HCT116 (cell line): ENCODE measurements at regions not wholly inside any gene's neighbourhood (a gene's known extent, or its start where the extent isn't known, plus 50 kb on each side); places are given as distances from the start of the nearest gene placed in this dataset.

Source experiments
- ATAC-seq: fragments of 200-7000 bp; cut with Tn5 transposase; 2 replicates; pipeline ENCODE4 v1.9.1; 2020; ENCODE audit warnings: mild to moderate bottlenecking, moderate library complexity
- BruUV-seq: library from RNA; stranded (reverse); fragments of 400-500 nt; replicated peaks from 2 replicates; lab custom pipeline; 2021; lab: Mats Ljungman, UMichigan
- CTCF ChIA-PET: fragments of 300-600 bp; sonication (Branson Sonifier 250); formaldehyde crosslinking; loops from one replicate; lab custom pipeline; 2021; ENCODE audit warnings: antibody characterized with exemption; lab: Charles Lee
- POLR2A ChIA-PET: fragments of 300-600, 350-600 bp; sonication (Branson Sonifier 250); formaldehyde crosslinking; loops from one replicate; lab custom pipeline; 2021; ENCODE audit warnings: antibody characterized with exemption; lab: Charles Lee
- RAD21 ChIA-PET, 2 experiments: fragments of 300-600 bp; sonication (Branson Sonifier 250); formaldehyde crosslinking; loops; one replicate each; lab custom pipeline; 2023; ENCODE audit warnings: low total read pairs in 2 of 2; ENCODE audit not compliant: uncharacterized antibody in 2 of 2, unreplicated experiment in 2 of 2, low non-redundant PET in 1 of 2; lab: Charles Lee
- DNase-seq: peaks from one replicate; pipeline ENCODE4 v3.0.0-alpha.2; 2010; ENCODE audit warnings: low read depth, low spot score
- H2AFZ ChIP-seq: fragments of 200-600 bp; shearing (Covaris generic), sonication (generic); 2 replicates; pipeline ENCODE4 v1.6.1; 2017; ENCODE audit warnings: low read depth, mixed run types, mixed read lengths, antibody characterized with exemption, low read length; ENCODE audit not compliant: poor library complexity, severe bottlenecking
- H3K27ac ChIP-seq: 2 replicates; pipeline ENCODE4 v1.5.1; 2012; ENCODE audit warnings: low read depth, low read length
- H3K27me3 ChIP-seq: fragments of 200-600 bp; sonication (generic); 2 replicates; pipeline ENCODE4 v1.6.1; 2016; ENCODE audit warnings: mixed run types, low read length, mixed read lengths; ENCODE audit not compliant: insufficient read depth
- H3K36me3 ChIP-seq, 2 experiments: fragments of 200-500 bp in 1 of 2; fragments of 200-600 bp in 1 of 2; sonication (Bioruptor generic) in 1 of 2; sonication (generic) in 1 of 2; 2 replicates each; pipeline versions ENCODE4 v1.5.1 to v1.6.1; 2014 to 2016; ENCODE audit warnings: low read length in 2 of 2, inconsistent platforms in 1 of 2, mixed read lengths in 1 of 2, mixed run types in 1 of 2; ENCODE audit not compliant: insufficient read depth in 2 of 2, control insufficient read depth in 1 of 2
- H3K4me1 ChIP-seq, 2 experiments: fragments of 200-600 bp in 1 of 2; sonication (generic) in 1 of 2; 2 replicates each; pipeline versions ENCODE4 v1.5.1 to v1.6.1; 2012 to 2017; ENCODE audit warnings: low read length in 2 of 2, inconsistent platforms in 1 of 2, mild to moderate bottlenecking in 1 of 2, mixed read lengths in 1 of 2, mixed run types in 1 of 2, moderate library complexity in 1 of 2; ENCODE audit not compliant: insufficient read depth in 2 of 2, control insufficient read depth in 1 of 2
- H3K4me2 ChIP-seq: fragments of 200-600 bp; sonication (generic); 2 replicates; pipeline ENCODE4 v1.6.1; 2017; ENCODE audit warnings: mixed run types, low read length, mixed read lengths
- H3K4me3 ChIP-seq, 2 experiments: fragments of 200-600 bp in 1 of 2; sonication (generic) in 1 of 2; replicated peaks in 1 of 2; 2 replicates each; pipeline ENCODE4 v1.5.1; 2011 to 2016; ENCODE audit warnings: low read length in 2 of 2, control low read depth in 1 of 2, low read depth in 1 of 2, mild to moderate bottlenecking in 1 of 2, mixed read lengths in 1 of 2, mixed run types in 1 of 2
- H3K79me2 ChIP-seq: fragments of 200-600 bp; sonication (generic); 2 replicates; pipeline ENCODE4 v1.6.1; 2017; ENCODE audit warnings: mild to moderate bottlenecking, mixed run types, low read length, moderate library complexity, mixed read lengths; ENCODE audit not compliant: insufficient read depth
- H3K9ac ChIP-seq: fragments of 200-600 bp; sonication (generic); 2 replicates; pipeline ENCODE4 v1.6.1; 2016; ENCODE audit warnings: low read length, mixed read lengths
- H3K9me2 ChIP-seq: fragments of 200-600 bp; sonication (generic), shearing (Covaris generic); 2 replicates; pipeline ENCODE4 v1.6.1; 2017; ENCODE audit warnings: mixed run types, mild to moderate bottlenecking, moderate library complexity; ENCODE audit not compliant: insufficient read depth
- H3K9me3 ChIP-seq, 2 experiments: fragments of 200-500 bp in 1 of 2; fragments of 200-600 bp in 1 of 2; sonication (Bioruptor generic) in 1 of 2; sonication (generic) in 1 of 2; 2 replicates each; pipeline ENCODE4 v1.6.1; 2014 to 2017; ENCODE audit warnings: low read length in 2 of 2, mixed read lengths in 2 of 2, inconsistent platforms in 1 of 2, low read depth in 1 of 2, mild to moderate bottlenecking in 1 of 2, mixed run types in 1 of 2, moderate library complexity in 1 of 2; ENCODE audit not compliant: control insufficient read depth in 1 of 2, insufficient read depth in 1 of 2
- H4K20me1 ChIP-seq: fragments of 200-600 bp; sonication (generic), shearing (Covaris generic); 2 replicates; pipeline ENCODE4 v1.6.1; 2017; ENCODE audit warnings: mixed run types, mild to moderate bottlenecking, moderate library complexity; ENCODE audit not compliant: insufficient read depth
- ATF3 ChIP-seq: IDR thresholded peaks from 2 replicates; pipeline ENCODE4 v1.6.1; 2012
- CBX3 ChIP-seq: IDR thresholded peaks from 2 replicates; pipeline ENCODE4 v1.6.1; 2012; ENCODE audit warnings: low read depth
- CTCF ChIP-seq, 3 experiments: fragments of 200-600 bp in 1 of 3; sonication (generic) in 1 of 3; IDR thresholded peaks in 2 of 3; conservative IDR thresholded peaks in 1 of 3; 2 replicates each; pipeline ENCODE4 v1.5.1; 2012 to 2017; ENCODE audit warnings: low read depth in 2 of 3, low read length in 2 of 3, antibody characterized with exemption in 1 of 3, borderline replicate concordance in 1 of 3, control low read depth in 1 of 3, mild to moderate bottlenecking in 1 of 3, mixed read lengths in 1 of 3, mixed run types in 1 of 3, moderate library complexity in 1 of 3; ENCODE audit not compliant: insufficient read depth in 1 of 3
- EGR1 ChIP-seq: IDR thresholded peaks from 2 replicates; pipeline ENCODE4 v1.6.1; 2012; ENCODE audit warnings: low read depth
- ELF1 ChIP-seq: IDR thresholded peaks from 2 replicates; pipeline ENCODE4 v1.6.1; 2012; ENCODE audit warnings: low read depth, borderline replicate concordance
- EZH2 ChIP-seq: fragments of 200-600 bp; sonication (generic); IDR thresholded peaks from 2 replicates; pipeline ENCODE4 v1.6.1; 2017; ENCODE audit warnings: antibody characterized with exemption, mixed run types
- EZH2phosphoT487 ChIP-seq: fragments of 200-600 bp; IDR thresholded peaks from 2 replicates; pipeline ENCODE4 v1.6.1; 2018; ENCODE audit warnings: antibody characterized with exemption, borderline replicate concordance
- JUND ChIP-seq: IDR thresholded peaks from 2 replicates; pipeline ENCODE4 v1.6.1; 2012
- MAX ChIP-seq: IDR thresholded peaks from 2 replicates; pipeline ENCODE4 v1.6.1; 2012
- POLR2A ChIP-seq: IDR thresholded peaks from 2 replicates; pipeline ENCODE4 v1.7.0; 2011; ENCODE audit warnings: borderline replicate concordance; ENCODE audit not compliant: insufficient read depth, insufficient read length; ENCODE audit errors: extremely low read depth
- POLR2AphosphoS5 ChIP-seq: IDR thresholded peaks from 2 replicates; pipeline ENCODE4 v1.6.1; 2011; ENCODE audit warnings: mild to moderate bottlenecking, low read depth, low read length, moderate library complexity
- REST ChIP-seq: IDR thresholded peaks from 2 replicates; pipeline ENCODE4 v1.6.1; 2012; ENCODE audit warnings: low read depth
- SIN3A ChIP-seq: IDR thresholded peaks from 2 replicates; pipeline ENCODE4 v1.6.1; 2012; ENCODE audit warnings: low read depth
- SP1 ChIP-seq: IDR thresholded peaks from 2 replicates; pipeline ENCODE4 v1.6.1; 2012; ENCODE audit warnings: low read depth
- SRF ChIP-seq: IDR thresholded peaks from 2 replicates; pipeline ENCODE4 v1.6.1; 2012; ENCODE audit warnings: low read depth
- TCF7L2 ChIP-seq: IDR thresholded peaks from 2 replicates; pipeline ENCODE4 v1.7.0; 2011; ENCODE audit warnings: borderline replicate concordance, inconsistent platforms; ENCODE audit not compliant: insufficient read depth, insufficient read length; ENCODE audit errors: extremely low read depth
- YY1 ChIP-seq: IDR thresholded peaks from 2 replicates; pipeline ENCODE4 v1.6.1; 2011; ENCODE audit warnings: low read length, low read depth, moderate library complexity, mild to moderate bottlenecking; ENCODE audit not compliant: insufficient replicate concordance; ENCODE audit errors: extremely low read depth
- ZFX ChIP-seq: fragments of 450-650 bp; IDR thresholded peaks from 2 replicates; pipeline ENCODE4 v1.6.1; 2017
- ZNF274 ChIP-seq: fragments of 200-500 bp; sonication (Bioruptor generic); IDR thresholded peaks from 2 replicates; pipeline ENCODE4 v1.6.1; 2014; ENCODE audit warnings: mild to moderate bottlenecking, low read depth, low read length, inconsistent platforms
- intact Hi-C: fragments of 100-400 bp; cut with micrococcal nuclease; formaldehyde crosslinking; loops from 2 replicates; pipeline ENCODE4 v1.10.0; 2022

DNA sequence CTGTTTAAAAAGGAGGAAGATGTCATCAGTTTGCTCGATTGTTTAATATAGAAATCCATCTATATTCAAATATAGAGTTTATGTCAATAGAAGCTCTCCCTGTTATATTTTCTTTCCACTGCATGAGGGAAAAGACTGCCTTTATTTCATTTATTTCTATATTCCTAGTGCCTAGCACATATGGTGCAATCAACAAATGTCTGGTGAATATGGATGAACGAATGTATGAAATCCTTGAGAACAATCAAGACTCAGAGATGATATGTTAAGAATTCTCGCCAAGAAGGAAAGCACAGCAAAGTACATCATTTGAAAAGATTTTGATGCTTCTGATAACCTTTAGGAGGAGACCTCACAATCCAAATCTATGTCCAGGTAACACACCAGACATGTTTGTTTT, 296.0 kb upstream of the LMO3 start:
- DNase-seq: no peak
- Histone ChIP-seq H3K4me2 (no peak overlapping the region), H3K9ac (no peak overlapping the region), H3K27ac (no peak overlapping the region), H2AFZ (no peak overlapping the region), H3K79me2 (no peaks in the 10 kb centered on the region), H3K4me1 (no peaks in the 10 kb centered on the region), H3K9me3 (no peaks in the 10 kb centered on the region), H3K36me3 (no peaks in the 10 kb centered on the region), H4K20me1 (no peaks in the 10 kb centered on the region), H3K27me3 (no peaks in the 10 kb centered on the region), H3K9me2 (no peaks in the 10 kb centered on the region), H3K4me3 (no peak overlapping the region)
- POLR2A ChIA-PET: no interaction called here
- intact Hi-C loops: loop anchor here (10.0 kb wide), 1 partner anchor 73 kb away; no protein-coding TSS in a partner anchor
- RAD21 ChIA-PET: no interaction called here
- BruUV-seq: no TSS peak
- CTCF ChIA-PET: no interaction called here
- no peak for ATAC-seq
- no peak for TF ChIP-seq JUND
- no peak for TF ChIP-seq EZH2
- no peak for TF ChIP-seq YY1
- TF ChIP-seq CTCF (IDR thresholded peaks at IDR 0.05 in 2 of 3, conservative IDR thresholded peaks at IDR 0.05 in 1 of 3; ENCODE audit: borderline replicate concordance in 1 of 3, insufficient read depth in 1 of 3, low read depth in 2 of 3, low read length in 2 of 3): no peak
- TF ChIP-seq SRF: no peak
- TF ChIP-seq POLR2A: no peak
- TF ChIP-seq EZH2phosphoT487: no peak
- no peak for TF ChIP-seq ATF3
- TF ChIP-seq MAX: no peak
- TF ChIP-seq REST: no peak
- no peak for TF ChIP-seq POLR2AphosphoS5
- TF ChIP-seq SIN3A: no peak
- TF ChIP-seq EGR1: no peak
- no peak for TF ChIP-seq ZFX
- TF ChIP-seq CBX3: no peak
- TF ChIP-seq SP1: no peak
- no peak for TF ChIP-seq TCF7L2
- TF ChIP-seq ZNF274: no peak
- TF ChIP-seq ELF1: no peak
